ENCODE measurements at regions not wholly inside any gene's neighbourhood (a gene's known extent, or its start where the extent isn't known, plus 50 kb on each side); places are given as distances from the start of the nearest gene placed in this dataset.

DNA sequence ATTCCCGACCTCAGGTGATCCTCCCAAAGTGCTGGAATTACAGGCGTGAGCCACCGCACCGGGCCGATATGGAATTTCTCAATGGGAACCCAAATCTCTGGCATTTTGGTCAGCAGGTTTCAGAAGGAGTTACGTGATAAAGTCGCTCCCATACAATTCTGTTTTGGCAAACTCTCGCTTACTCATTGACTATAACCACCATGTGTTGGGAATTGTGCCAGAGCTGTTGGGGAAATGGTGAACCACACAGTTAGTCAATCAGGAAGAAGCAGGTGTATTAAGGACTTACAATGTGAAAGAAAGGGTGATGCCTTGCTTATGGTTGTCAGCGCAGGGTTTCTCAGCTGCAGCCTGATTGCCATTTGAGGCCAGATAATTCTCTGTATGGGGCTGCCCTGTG is 410.5 kb downstream of the QKI start:
- DNase-seq (ENCODE audit: low spot score in 2 of 2): no peak
- Histone ChIP-seq H3K27me3 (no peaks in the 10 kb centered on the region), H3K4me1 (no peaks in the 10 kb centered on the region), H3K9me3 (no peaks in the 10 kb centered on the region), H3K4me3 (no peak overlapping the region), H3K36me3 (no peaks in the 10 kb centered on the region), H3K27ac (no peak overlapping the region)
- WGBS: 85% methylated on average over 9 of the region's 9 CpGs
- no peak for TF ChIP-seq POLR2AphosphoS5 (IDR thresholded peaks at IDR 0.05)
- no peak for TF ChIP-seq POLR2A (IDR thresholded peaks at IDR 0.05)
- no peak for TF ChIP-seq EP300 (IDR thresholded peaks at IDR 0.05)
- TF ChIP-seq, protein P1, sequence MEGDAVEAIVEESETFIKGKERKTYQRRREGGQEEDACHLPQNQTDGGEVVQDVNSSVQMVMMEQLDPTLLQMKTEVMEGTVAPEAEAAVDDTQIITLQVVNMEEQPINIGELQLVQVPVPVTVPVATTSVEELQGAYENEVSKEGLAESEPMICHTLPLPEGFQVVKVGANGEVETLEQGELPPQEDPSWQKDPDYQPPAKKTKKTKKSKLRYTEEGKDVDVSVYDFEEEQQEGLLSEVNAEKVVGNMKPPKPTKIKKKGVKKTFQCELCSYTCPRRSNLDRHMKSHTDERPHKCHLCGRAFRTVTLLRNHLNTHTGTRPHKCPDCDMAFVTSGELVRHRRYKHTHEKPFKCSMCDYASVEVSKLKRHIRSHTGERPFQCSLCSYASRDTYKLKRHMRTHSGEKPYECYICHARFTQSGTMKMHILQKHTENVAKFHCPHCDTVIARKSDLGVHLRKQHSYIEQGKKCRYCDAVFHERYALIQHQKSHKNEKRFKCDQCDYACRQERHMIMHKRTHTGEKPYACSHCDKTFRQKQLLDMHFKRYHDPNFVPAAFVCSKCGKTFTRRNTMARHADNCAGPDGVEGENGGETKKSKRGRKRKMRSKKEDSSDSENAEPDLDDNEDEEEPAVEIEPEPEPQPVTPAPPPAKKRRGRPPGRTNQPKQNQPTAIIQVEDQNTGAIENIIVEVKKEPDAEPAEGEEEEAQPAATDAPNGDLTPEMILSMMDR (IDR thresholded peaks at IDR 0.05): no peak

DNA sequence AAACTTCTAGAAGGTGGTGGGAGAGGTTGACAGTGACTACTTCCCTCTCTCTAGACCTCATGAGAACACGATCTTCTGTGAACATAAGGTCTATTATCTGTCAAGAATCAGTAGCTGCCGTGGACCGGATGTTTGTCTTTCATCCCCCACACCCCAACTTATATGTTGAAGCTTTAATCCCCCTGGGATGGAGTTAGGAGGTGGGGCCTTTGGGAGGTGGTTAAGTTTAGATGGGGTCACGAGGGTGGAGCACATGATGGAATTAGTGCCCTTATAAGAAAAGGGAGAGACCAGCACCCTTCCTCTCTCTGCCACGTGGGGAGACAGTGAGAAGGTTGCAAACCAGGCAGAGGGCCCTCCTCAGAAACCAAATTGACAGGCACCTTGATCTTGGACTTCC is 409.1 kb downstream of the QKI start:
- H3K4me1 ChIP-seq: no peaks in the 10 kb centered on the region
- H3K9me3 ChIP-seq: no peaks in the 10 kb centered on the region
- no peak for DNase-seq (ENCODE audit: low spot score in 2 of 2)
- H3K27me3 ChIP-seq: no peaks in the 10 kb centered on the region
- no peaks in the 10 kb centered on the region for H3K36me3 ChIP-seq
- no peak overlapping the region for H3K27ac ChIP-seq
- WGBS: 90% methylated on average over 5 of the region's 5 CpGs
- TF ChIP-seq POLR2AphosphoS5 (IDR thresholded peaks at IDR 0.05) (no peak), POLR2A (IDR thresholded peaks at IDR 0.05) (no peak), EP300 (IDR thresholded peaks at IDR 0.05) (no peak)
- TF ChIP-seq, protein P1 (IDR thresholded peaks at IDR 0.05): no peak
- no peak overlapping the region for H3K4me3 ChIP-seq

DNA sequence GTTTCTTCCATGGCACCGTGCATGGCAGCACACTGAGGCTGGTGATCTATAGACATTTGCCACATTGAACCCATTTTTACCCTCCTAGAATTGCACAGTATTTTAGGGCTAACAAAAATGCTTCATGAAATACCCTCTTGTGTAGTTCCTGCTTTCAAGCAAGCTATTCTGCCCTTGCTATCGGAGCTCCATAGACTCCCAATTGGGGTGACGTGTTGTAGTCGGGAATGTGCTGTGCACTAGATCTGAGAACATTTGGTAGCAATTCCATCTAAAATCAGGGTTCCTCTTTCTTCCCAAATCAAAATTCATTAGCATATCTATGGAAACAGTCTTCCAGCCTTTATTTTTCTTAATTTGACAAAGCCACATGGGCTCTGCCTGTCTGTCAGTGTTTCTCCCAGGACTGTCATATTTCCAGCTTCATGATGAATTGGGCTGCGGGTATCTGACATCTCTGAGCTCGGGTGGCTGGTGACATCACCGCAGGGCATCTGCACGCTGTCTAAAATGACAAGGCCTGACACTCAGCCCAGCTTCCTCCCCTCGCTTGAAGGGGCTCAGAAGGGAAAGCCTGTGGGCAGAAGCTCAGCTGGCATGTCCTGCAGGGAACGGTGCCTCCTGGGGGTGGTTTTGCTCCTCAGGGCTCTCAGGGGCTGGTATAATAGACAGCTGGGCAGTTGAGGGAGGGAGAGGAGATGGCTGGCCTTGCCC is 406.4 kb downstream of the QKI start:
- H3K27me3 ChIP-seq: no peaks in the 10 kb centered on the region
- WGBS: 75% methylated on average over 10 of the region's 10 CpGs
- no peaks in the 10 kb centered on the region for H3K4me1 ChIP-seq
- no peak overlapping the region for H3K27ac ChIP-seq
- H3K4me3 ChIP-seq: no peak overlapping the region
- DNase-seq (ENCODE audit: low spot score in 2 of 2): no peak
- no peaks in the 10 kb centered on the region for H3K36me3 ChIP-seq
- no peaks in the 10 kb centered on the region for H3K9me3 ChIP-seq
- TF ChIP-seq POLR2A (IDR thresholded peaks at IDR 0.05) (no peak), POLR2AphosphoS5 (IDR thresholded peaks at IDR 0.05) (no peak), EP300 (IDR thresholded peaks at IDR 0.05) (no peak)
- TF ChIP-seq, protein P1 (IDR thresholded peaks at IDR 0.05): no peak

DNA sequence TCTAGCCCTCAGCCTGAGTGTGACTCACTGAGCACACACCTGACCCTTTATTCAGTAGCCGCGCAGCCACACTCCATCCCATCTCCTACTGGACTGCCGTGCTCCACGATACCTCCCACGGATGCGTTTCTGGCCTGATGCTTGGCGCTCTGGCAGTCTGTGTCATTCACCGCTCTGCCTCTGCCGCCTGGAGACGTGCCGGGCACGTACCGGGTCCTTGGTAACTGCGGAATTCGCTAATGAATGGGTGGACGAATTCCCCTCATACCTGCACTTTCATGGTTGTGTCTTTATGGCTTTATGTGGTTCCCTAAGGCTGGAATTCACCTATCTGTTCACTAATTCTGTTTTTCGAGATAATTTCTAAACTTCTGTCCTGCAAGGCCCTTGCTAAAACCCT is 405.7 kb downstream of the QKI start:
- Histone ChIP-seq H3K27me3 (no peaks in the 10 kb centered on the region), H3K27ac (no peak overlapping the region), H3K9me3 (no peaks in the 10 kb centered on the region), H3K4me1 (no peaks in the 10 kb centered on the region), H3K36me3 (no peaks in the 10 kb centered on the region), H3K4me3 (no peak overlapping the region)
- TF ChIP-seq POLR2A (IDR thresholded peaks at IDR 0.05): no peak
- TF ChIP-seq EP300 (IDR thresholded peaks at IDR 0.05): no peak
- no peak for TF ChIP-seq POLR2AphosphoS5 (IDR thresholded peaks at IDR 0.05)
- TF ChIP-seq, protein P1 (IDR thresholded peaks at IDR 0.05): no peak
- no peak for DNase-seq (ENCODE audit: low spot score in 2 of 2)
- 92% methylated on average over 17 of the region's 17 CpGs for WGBS

DNA sequence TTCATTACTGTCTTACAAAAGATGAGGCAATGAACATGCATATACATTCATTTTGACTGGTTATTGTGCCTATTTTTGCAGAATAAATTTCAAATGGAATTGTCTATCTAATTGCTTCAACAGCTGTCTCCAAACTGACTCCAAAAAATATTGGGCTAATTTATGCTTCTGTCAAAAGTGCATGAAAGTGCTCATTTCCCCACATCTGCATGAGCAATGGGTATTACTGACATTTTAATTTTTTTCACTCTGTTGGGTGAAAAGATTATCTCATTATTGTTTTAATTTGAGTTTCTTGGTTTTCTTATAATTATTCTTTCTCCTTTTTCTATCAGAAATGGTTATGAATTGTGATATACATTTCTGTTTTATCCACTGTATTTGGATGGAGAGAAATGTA is 404.2 kb downstream of the QKI start:
- H3K4me3 ChIP-seq: no peak overlapping the region
- no peaks in the 10 kb centered on the region for H3K36me3 ChIP-seq
- H3K27me3 ChIP-seq: no peaks in the 10 kb centered on the region
- TF ChIP-seq EP300 (IDR thresholded peaks at IDR 0.05) (no peak), POLR2A (IDR thresholded peaks at IDR 0.05) (no peak), POLR2AphosphoS5 (IDR thresholded peaks at IDR 0.05) (no peak)
- TF ChIP-seq, protein P1 (IDR thresholded peaks at IDR 0.05): no peak
- no peaks in the 10 kb centered on the region for H3K9me3 ChIP-seq
- H3K27ac ChIP-seq: no peak overlapping the region
- H3K4me1 ChIP-seq: no peaks in the 10 kb centered on the region
- DNase-seq (ENCODE audit: low spot score in 2 of 2): no peak
